HCT116 (cell line): ENCODE measurements at regions not wholly inside any gene's neighbourhood (a gene's known extent, or its start where the extent isn't known, plus 50 kb on each side); places are given as distances from the start of the nearest gene placed in this dataset.

Experiments
- ATAC-seq: fragments of 200-7000 bp; cut with Tn5 transposase; 2 replicates; pipeline ENCODE4 v1.9.1; 2020; ENCODE audit warnings: mild to moderate bottlenecking, moderate library complexity
- BruUV-seq: library from RNA; stranded (reverse); fragments of 400-500 nt; replicated peaks from 2 replicates; lab custom pipeline; 2021; lab: Mats Ljungman, UMichigan
- CTCF ChIA-PET: fragments of 300-600 bp; sonication (Branson Sonifier 250); formaldehyde crosslinking; loops from one replicate; lab custom pipeline; 2021; ENCODE audit warnings: antibody characterized with exemption; lab: Charles Lee
- POLR2A ChIA-PET: fragments of 300-600, 350-600 bp; sonication (Branson Sonifier 250); formaldehyde crosslinking; loops from one replicate; lab custom pipeline; 2021; ENCODE audit warnings: antibody characterized with exemption; lab: Charles Lee
- RAD21 ChIA-PET, 2 experiments: fragments of 300-600 bp; sonication (Branson Sonifier 250); formaldehyde crosslinking; loops; one replicate each; lab custom pipeline; 2023; ENCODE audit warnings: low total read pairs in 2 of 2; ENCODE audit not compliant: uncharacterized antibody in 2 of 2, unreplicated experiment in 2 of 2, low non-redundant PET in 1 of 2; lab: Charles Lee
- DNase-seq: peaks from one replicate; pipeline ENCODE4 v3.0.0-alpha.2; 2010; ENCODE audit warnings: low read depth, low spot score
- H2AFZ ChIP-seq: fragments of 200-600 bp; shearing (Covaris generic), sonication (generic); 2 replicates; pipeline ENCODE4 v1.6.1; 2017; ENCODE audit warnings: low read depth, mixed run types, mixed read lengths, antibody characterized with exemption, low read length; ENCODE audit not compliant: poor library complexity, severe bottlenecking
- H3K27ac ChIP-seq: 2 replicates; pipeline ENCODE4 v1.5.1; 2012; ENCODE audit warnings: low read depth, low read length
- H3K27me3 ChIP-seq: fragments of 200-600 bp; sonication (generic); 2 replicates; pipeline ENCODE4 v1.6.1; 2016; ENCODE audit warnings: mixed run types, low read length, mixed read lengths; ENCODE audit not compliant: insufficient read depth
- H3K36me3 ChIP-seq, 2 experiments: fragments of 200-500 bp in 1 of 2; fragments of 200-600 bp in 1 of 2; sonication (Bioruptor generic) in 1 of 2; sonication (generic) in 1 of 2; 2 replicates each; pipeline versions ENCODE4 v1.5.1 to v1.6.1; 2014 to 2016; ENCODE audit warnings: low read length in 2 of 2, inconsistent platforms in 1 of 2, mixed read lengths in 1 of 2, mixed run types in 1 of 2; ENCODE audit not compliant: insufficient read depth in 2 of 2, control insufficient read depth in 1 of 2
- H3K4me1 ChIP-seq, 2 experiments: fragments of 200-600 bp in 1 of 2; sonication (generic) in 1 of 2; 2 replicates each; pipeline versions ENCODE4 v1.5.1 to v1.6.1; 2012 to 2017; ENCODE audit warnings: low read length in 2 of 2, inconsistent platforms in 1 of 2, mild to moderate bottlenecking in 1 of 2, mixed read lengths in 1 of 2, mixed run types in 1 of 2, moderate library complexity in 1 of 2; ENCODE audit not compliant: insufficient read depth in 2 of 2, control insufficient read depth in 1 of 2
- H3K4me2 ChIP-seq: fragments of 200-600 bp; sonication (generic); 2 replicates; pipeline ENCODE4 v1.6.1; 2017; ENCODE audit warnings: mixed run types, low read length, mixed read lengths
- H3K4me3 ChIP-seq, 2 experiments: fragments of 200-600 bp in 1 of 2; sonication (generic) in 1 of 2; replicated peaks in 1 of 2; 2 replicates each; pipeline ENCODE4 v1.5.1; 2011 to 2016; ENCODE audit warnings: low read length in 2 of 2, control low read depth in 1 of 2, low read depth in 1 of 2, mild to moderate bottlenecking in 1 of 2, mixed read lengths in 1 of 2, mixed run types in 1 of 2
- H3K79me2 ChIP-seq: fragments of 200-600 bp; sonication (generic); 2 replicates; pipeline ENCODE4 v1.6.1; 2017; ENCODE audit warnings: mild to moderate bottlenecking, mixed run types, low read length, moderate library complexity, mixed read lengths; ENCODE audit not compliant: insufficient read depth
- H3K9ac ChIP-seq: fragments of 200-600 bp; sonication (generic); 2 replicates; pipeline ENCODE4 v1.6.1; 2016; ENCODE audit warnings: low read length, mixed read lengths
- H3K9me2 ChIP-seq: fragments of 200-600 bp; sonication (generic), shearing (Covaris generic); 2 replicates; pipeline ENCODE4 v1.6.1; 2017; ENCODE audit warnings: mixed run types, mild to moderate bottlenecking, moderate library complexity; ENCODE audit not compliant: insufficient read depth
- H3K9me3 ChIP-seq, 2 experiments: fragments of 200-500 bp in 1 of 2; fragments of 200-600 bp in 1 of 2; sonication (Bioruptor generic) in 1 of 2; sonication (generic) in 1 of 2; 2 replicates each; pipeline ENCODE4 v1.6.1; 2014 to 2017; ENCODE audit warnings: low read length in 2 of 2, mixed read lengths in 2 of 2, inconsistent platforms in 1 of 2, low read depth in 1 of 2, mild to moderate bottlenecking in 1 of 2, mixed run types in 1 of 2, moderate library complexity in 1 of 2; ENCODE audit not compliant: control insufficient read depth in 1 of 2, insufficient read depth in 1 of 2
- H4K20me1 ChIP-seq: fragments of 200-600 bp; sonication (generic), shearing (Covaris generic); 2 replicates; pipeline ENCODE4 v1.6.1; 2017; ENCODE audit warnings: mixed run types, mild to moderate bottlenecking, moderate library complexity; ENCODE audit not compliant: insufficient read depth
- CBX3 ChIP-seq: IDR thresholded peaks from 2 replicates; pipeline ENCODE4 v1.6.1; 2012; ENCODE audit warnings: low read depth
- CEBPB ChIP-seq: IDR thresholded peaks from 2 replicates; pipeline ENCODE4 v1.6.1; 2012; ENCODE audit warnings: low read depth
- CTCF ChIP-seq, 3 experiments: fragments of 200-600 bp in 1 of 3; sonication (generic) in 1 of 3; IDR thresholded peaks in 2 of 3; conservative IDR thresholded peaks in 1 of 3; 2 replicates each; pipeline ENCODE4 v1.5.1; 2012 to 2017; ENCODE audit warnings: low read depth in 2 of 3, low read length in 2 of 3, antibody characterized with exemption in 1 of 3, borderline replicate concordance in 1 of 3, control low read depth in 1 of 3, mild to moderate bottlenecking in 1 of 3, mixed read lengths in 1 of 3, mixed run types in 1 of 3, moderate library complexity in 1 of 3; ENCODE audit not compliant: insufficient read depth in 1 of 3
- EGR1 ChIP-seq: IDR thresholded peaks from 2 replicates; pipeline ENCODE4 v1.6.1; 2012; ENCODE audit warnings: low read depth
- FOSL1 ChIP-seq: IDR thresholded peaks from 2 replicates; pipeline ENCODE4 v1.6.1; 2012; ENCODE audit warnings: low read depth
- POLR2A ChIP-seq: IDR thresholded peaks from 2 replicates; pipeline ENCODE4 v1.7.0; 2011; ENCODE audit warnings: borderline replicate concordance; ENCODE audit not compliant: insufficient read depth, insufficient read length; ENCODE audit errors: extremely low read depth
- RAD21 ChIP-seq: IDR thresholded peaks from 2 replicates; pipeline ENCODE4 v1.6.1; 2012; ENCODE audit warnings: low read depth, mild to moderate bottlenecking
- REST ChIP-seq: IDR thresholded peaks from 2 replicates; pipeline ENCODE4 v1.6.1; 2012; ENCODE audit warnings: low read depth
- SIN3A ChIP-seq: IDR thresholded peaks from 2 replicates; pipeline ENCODE4 v1.6.1; 2012; ENCODE audit warnings: low read depth
- TCF7L2 ChIP-seq: IDR thresholded peaks from 2 replicates; pipeline ENCODE4 v1.7.0; 2011; ENCODE audit warnings: borderline replicate concordance, inconsistent platforms; ENCODE audit not compliant: insufficient read depth, insufficient read length; ENCODE audit errors: extremely low read depth
- YY1 ChIP-seq: IDR thresholded peaks from 2 replicates; pipeline ENCODE4 v1.6.1; 2011; ENCODE audit warnings: low read length, low read depth, moderate library complexity, mild to moderate bottlenecking; ENCODE audit not compliant: insufficient replicate concordance; ENCODE audit errors: extremely low read depth
- ZFX ChIP-seq: fragments of 450-650 bp; IDR thresholded peaks from 2 replicates; pipeline ENCODE4 v1.6.1; 2017
- ZNF274 ChIP-seq: fragments of 200-500 bp; sonication (Bioruptor generic); IDR thresholded peaks from 2 replicates; pipeline ENCODE4 v1.6.1; 2014; ENCODE audit warnings: mild to moderate bottlenecking, low read depth, low read length, inconsistent platforms
- intact Hi-C: fragments of 100-400 bp; cut with micrococcal nuclease; formaldehyde crosslinking; loops from 2 replicates; pipeline ENCODE4 v1.10.0; 2022
- TF ChIP-seq, protein P1 (sequence below): IDR thresholded peaks from 2 replicates; pipeline ENCODE4 v1.6.1; 2011; ENCODE audit warnings: mild to moderate bottlenecking, low read length, moderate library complexity; ENCODE audit not compliant: insufficient replicate concordance; ENCODE audit errors: extremely low read depth

- Histone ChIP-seq H2AFZ (no peak overlapping the region), H3K9me3 (no peaks in the 10 kb centered on the region), H3K27ac (no peak overlapping the region), H3K4me1 (no peaks in the 10 kb centered on the region), H3K4me3 (no peak overlapping the region), H3K9ac (no peak overlapping the region), H4K20me1 (no peaks in the 10 kb centered on the region), H3K79me2 (no peaks in the 10 kb centered on the region), H3K9me2 (no peaks in the 10 kb centered on the region), H3K4me2 (no peak overlapping the region), H3K27me3 (peaks cover 9% of the 10 kb centered on the region; the same call in 1 of the 2 replicates), H3K36me3 (no peaks in the 10 kb centered on the region)
- BruUV-seq: no TSS peak
- ATAC-seq: no peak
- ChIA-PET POLR2A (no interaction called here), RAD21 (no interaction called here), CTCF (no interaction called here)
- DNase-seq: no peak
- TF ChIP-seq CBX3: no peak
- TF ChIP-seq ZFX: no peak
- TF ChIP-seq YY1: no peak
- TF ChIP-seq REST: no peak
- TF ChIP-seq POLR2A: no peak
- TF ChIP-seq, protein P1, sequence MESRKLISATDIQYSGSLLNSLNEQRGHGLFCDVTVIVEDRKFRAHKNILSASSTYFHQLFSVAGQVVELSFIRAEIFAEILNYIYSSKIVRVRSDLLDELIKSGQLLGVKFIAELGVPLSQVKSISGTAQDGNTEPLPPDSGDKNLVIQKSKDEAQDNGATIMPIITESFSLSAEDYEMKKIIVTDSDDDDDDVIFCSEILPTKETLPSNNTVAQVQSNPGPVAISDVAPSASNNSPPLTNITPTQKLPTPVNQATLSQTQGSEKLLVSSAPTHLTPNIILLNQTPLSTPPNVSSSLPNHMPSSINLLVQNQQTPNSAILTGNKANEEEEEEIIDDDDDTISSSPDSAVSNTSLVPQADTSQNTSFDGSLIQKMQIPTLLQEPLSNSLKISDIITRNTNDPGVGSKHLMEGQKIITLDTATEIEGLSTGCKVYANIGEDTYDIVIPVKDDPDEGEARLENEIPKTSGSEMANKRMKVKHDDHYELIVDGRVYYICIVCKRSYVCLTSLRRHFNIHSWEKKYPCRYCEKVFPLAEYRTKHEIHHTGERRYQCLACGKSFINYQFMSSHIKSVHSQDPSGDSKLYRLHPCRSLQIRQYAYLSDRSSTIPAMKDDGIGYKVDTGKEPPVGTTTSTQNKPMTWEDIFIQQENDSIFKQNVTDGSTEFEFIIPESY: no peak
- TF ChIP-seq ZNF274: no peak
- no peak for TF ChIP-seq FOSL1
- no peak for TF ChIP-seq CEBPB
- TF ChIP-seq EGR1: no peak
- TF ChIP-seq SIN3A: no peak
- no peak for TF ChIP-seq TCF7L2
- no peak for TF ChIP-seq RAD21
- no peak for TF ChIP-seq CTCF (IDR thresholded peaks at IDR 0.05 in 2 of 3, conservative IDR thresholded peaks at IDR 0.05 in 1 of 3; ENCODE audit: borderline replicate concordance in 1 of 3, insufficient read depth in 1 of 3, low read depth in 2 of 3, low read length in 2 of 3)
- intact Hi-C loops: no loop called here
Observed at GRCh38 chr9:115712981-115713380, 440.6 kb upstream of the PAPPA start.
